HepG2 (cell line): ENCODE measurements at regions not wholly inside any gene's neighbourhood (a gene's known extent, or its start where the extent isn't known, plus 50 kb on each side); places are given as distances from the start of the nearest gene placed in this dataset.

ENCODE experiments used
- ATAC-seq: fragments of 200-7000 bp; cut with Tn5 transposase; 3 replicates; pipeline ENCODE4 v1.9.1; 2020; ENCODE audit warnings: mild to moderate bottlenecking, moderate library complexity
- BruUV-seq: library from RNA; stranded (reverse); fragments of 400-500 nt; replicated peaks from 2 replicates; lab custom pipeline; 2021; lab: Mats Ljungman, UMichigan
- CTCF ChIA-PET: fragments of 300-600 bp; formaldehyde crosslinking; extraction: SDS; loops from one replicate; lab custom pipeline; 2021; ENCODE audit warnings: low total read pairs, inconsistent platforms, low intra/inter-chr PET ratio; lab: Yijun Ruan, JAX
- POLR2A ChIA-PET: fragments of 350-600 bp; sonication (Branson Sonifier 250); formaldehyde crosslinking; loops from one replicate; lab custom pipeline; 2020; ENCODE audit warnings: antibody characterized with exemption, inconsistent platforms; lab: Yijun Ruan, JAX
- DNase-seq: peaks from one replicate; pipeline ENCODE4 v3.0.0-alpha.2; 2015; ENCODE audit warnings: low spot score
- FAIRE-seq: peaks from 3 replicates; lab custom pipeline; 2011; peaks lifted over from hg19 to GRCh38; lab: Jason Lieb, UNC
- H2AFZ ChIP-seq: one replicate; pipeline ENCODE4 v1.6.1; 2011; ENCODE audit warnings: low read length, inconsistent platforms
- H3K27ac ChIP-seq: fragments of 300-600 bp; 3 replicates; pipeline ENCODE4 v1.8.0; 2011; ENCODE audit warnings: mixed run types, mild to moderate bottlenecking, mixed read lengths, low read length, inconsistent platforms; ENCODE audit not compliant: insufficient read depth; ENCODE audit errors: extremely low read length
- H3K27me3 ChIP-seq, 2 experiments: fragments of 200-600 bp in 1 of 2; 2 replicates in 1 of 2; 3 replicates in 1 of 2; pipeline versions ENCODE4 v1.6.0 to v1.8.0; 2011; ENCODE audit warnings: low read length in 2 of 2, mild to moderate bottlenecking in 2 of 2, moderate library complexity in 2 of 2, inconsistent platforms in 1 of 2; ENCODE audit not compliant: insufficient read depth in 2 of 2, control insufficient read depth in 1 of 2
- H3K36me3 ChIP-seq, 2 experiments: fragments of 200-600 bp in 1 of 2; replicated peaks in 1 of 2; 2 replicates in 1 of 2; 3 replicates in 1 of 2; pipeline versions ENCODE4 v1.5.1 to v1.8.0; 2011; ENCODE audit warnings: low read length in 2 of 2, inconsistent platforms in 1 of 2; ENCODE audit not compliant: insufficient read depth in 2 of 2, control insufficient read depth in 1 of 2
- H3K4me1 ChIP-seq: 2 replicates; pipeline ENCODE4 v1.5.1; 2012; ENCODE audit warnings: low read length, inconsistent platforms; ENCODE audit not compliant: insufficient read depth
- H3K4me2 ChIP-seq: 2 replicates; pipeline ENCODE4 v1.6.0; 2011; ENCODE audit warnings: low read depth, low read length, inconsistent platforms
- H3K4me3 ChIP-seq, 3 experiments: fragments of 200-600 bp in 1 of 3; sonication (generic), shearing (Covaris generic) in 1 of 3; replicated peaks in 1 of 3; 2 replicates each; pipeline ENCODE4 v1.5.1; 2011 to 2016; ENCODE audit warnings: low read length in 3 of 3, inconsistent platforms in 2 of 3, low read depth in 2 of 3, mild to moderate bottlenecking in 2 of 3, control low read depth in 1 of 3, mixed read lengths in 1 of 3; ENCODE audit not compliant: insufficient read depth in 1 of 3
- H3K79me2 ChIP-seq: one replicate; pipeline ENCODE4 v1.6.1; 2011; ENCODE audit warnings: low read length, inconsistent platforms; ENCODE audit not compliant: insufficient read depth
- H3K9ac ChIP-seq: 2 replicates; pipeline ENCODE4 v1.6.0; 2011; ENCODE audit warnings: mild to moderate bottlenecking, low read depth, low read length, inconsistent platforms; ENCODE audit not compliant: insufficient read depth
- H3K9me3 ChIP-seq: 2 replicates; pipeline ENCODE4 v1.5.1; 2012; ENCODE audit warnings: mild to moderate bottlenecking, low read length
- H4K20me1 ChIP-seq: 2 replicates; pipeline ENCODE4 v1.6.0; 2011; ENCODE audit warnings: inconsistent platforms, mild to moderate bottlenecking, low read length, moderate library complexity; ENCODE audit not compliant: insufficient read depth
- ATRX ChIP-seq: sonication (generic); formaldehyde crosslinking; IDR thresholded peaks from 2 replicates; pipeline ENCODE4 v1.4.0; 2020; ENCODE audit warnings: missing genetic modification reagents, borderline replicate concordance
- ETV6 ChIP-seq: sonication (generic); formaldehyde crosslinking; conservative IDR thresholded peaks from 2 replicates; pipeline ENCODE4 v1.4.0; 2020; ENCODE audit warnings: missing genetic modification reagents
- FOXO4 ChIP-seq: sonication (generic); formaldehyde crosslinking; conservative IDR thresholded peaks from 2 replicates; pipeline ENCODE4 v1.8.1; 2023; ENCODE audit warnings: missing genetic modification reagents
- HDAC2 ChIP-seq: sonication (generic); formaldehyde crosslinking; IDR thresholded peaks from 2 replicates; pipeline ENCODE4 v1.4.0; 2020; ENCODE audit warnings: missing genetic modification reagents
- HNRNPUL1 ChIP-seq: fragments of 200-400 bp; formaldehyde crosslinking; IDR thresholded peaks from 2 replicates; pipeline ENCODE4 v1.6.1; 2017; ENCODE audit warnings: low read depth, mild to moderate bottlenecking, low read length, moderate library complexity
- JARID2 ChIP-seq: sonication (generic); formaldehyde crosslinking; IDR thresholded peaks from 2 replicates; pipeline ENCODE4 v1.8.1; 2023; ENCODE audit warnings: missing genetic modification reagents, inconsistent platforms; ENCODE audit not compliant: insufficient replicate concordance
- MIXL1 ChIP-seq: IDR thresholded peaks from 2 replicates; pipeline ENCODE4 v1.6.1; 2016
- SP140L ChIP-seq: sonication (generic); formaldehyde crosslinking; IDR thresholded peaks from 2 replicates; pipeline ENCODE4 v1.4.0; 2020; ENCODE audit warnings: missing genetic modification reagents, borderline replicate concordance
- ZNF484 ChIP-seq: sonication (generic); formaldehyde crosslinking; IDR thresholded peaks from 2 replicates; pipeline ENCODE4 v1.5.1; 2020; ENCODE audit warnings: mild to moderate bottlenecking, low read depth, missing genetic modification reagents, borderline replicate concordance
- ZNF691 ChIP-seq: sonication (generic); formaldehyde crosslinking; IDR thresholded peaks from 2 replicates; pipeline ENCODE4 v1.4.0; 2020; ENCODE audit warnings: missing genetic modification reagents, low read depth, mild to moderate bottlenecking, borderline replicate concordance
- ZUFSP ChIP-seq: sonication (generic); formaldehyde crosslinking; IDR thresholded peaks from 2 replicates; pipeline ENCODE4 v1.9.0; 2021; ENCODE audit warnings: missing genetic modification reagents, mild to moderate bottlenecking, borderline replicate concordance
- WGBS: methylation state at CpG from one replicate; pipeline ENCODE4 v1.1.6; 2017; ENCODE audit warnings: low lambda C conversion rate; 5-methylcytosine and 5-hydroxymethylcytosine counted together
- in situ Hi-C: cut with HindIII; loops from 2 replicates; pipeline ENCODE4 v1.10.0; 2017; ENCODE audit warnings: low pct_unique_long_range_greater_than_20kb; ENCODE audit not compliant: extremely low pct_ligation_motif_present
- intact Hi-C: fragments of 100-400 bp; cut with micrococcal nuclease; formaldehyde crosslinking; loops from one replicate; pipeline ENCODE4 v1.10.0; 2022; ENCODE audit not compliant: unreplicated experiment

- TF ChIP-seq SP140L (CRISPR knock-in tag): no peak
- no peak for TF ChIP-seq JARID2 (CRISPR knock-in tag)
Observed at GRCh38 chr10:53687800-53688199, 915.2 kb upstream of the MBL2 start (continued).

GRCh38 chr10:53682885-53683284, 910.3 kb upstream of the MBL2 start:
- DNase-seq (no peak), FAIRE-seq (no peak), ATAC-seq (no peak)
- Histone ChIP-seq H3K27me3 (no peaks in the 10 kb centered on the region), H2AFZ (no peak overlapping the region), H3K9me3 (no peaks in the 10 kb centered on the region), H3K9ac (no peak overlapping the region), H3K4me2 (no peak overlapping the region), H3K4me3 (no peak overlapping the region), H3K27ac (no peak overlapping the region), H4K20me1 (no peaks in the 10 kb centered on the region), H3K79me2 (no peaks in the 10 kb centered on the region), H3K36me3 (no peaks in the 10 kb centered on the region), H3K4me1 (no peaks in the 10 kb centered on the region)
- POLR2A ChIA-PET: no interaction called here
- in situ Hi-C loops (no loop called here), intact Hi-C loops (no loop called here)
- WGBS: 5% methylated on average over 2 of the region's 2 CpGs
- CTCF ChIA-PET: no interaction called here
- TF ChIP-seq ATRX (no peak), ZNF484 (CRISPR knock-in tag) (no peak), ZNF691 (CRISPR knock-in tag) (no peak), MIXL1 (CRISPR knock-in tag) (no peak), ZUFSP (no peak), ETV6 (CRISPR knock-in tag) (no peak), HNRNPUL1 (no peak), FOXO4 (CRISPR knock-in tag) (no peak), HDAC2 (CRISPR knock-in tag) (no peak)
- no TSS peak for BruUV-seq
